ENCODE measurements at regions not wholly inside any gene's neighbourhood (a gene's known extent, or its start where the extent isn't known, plus 50 kb on each side); places are given as distances from the start of the nearest gene placed in this dataset.

GRCh38 chr13:77422724-77423123, 95.8 kb upstream of the MYCBP2 start:
- TF ChIP-seq RUNX1 (IDR thresholded peaks at IDR 0.05; ENCODE audit: low read depth) (no peak), TCF7L2 (IDR thresholded peaks at IDR 0.05; ENCODE audit: low read depth, low read length) (no peak), GATA2 (CRISPR knock-in tag; IDR thresholded peaks at IDR 0.05) (no peak)

Measured in K562 (cell line).